ENCODE measurements at regions not wholly inside any gene's neighbourhood (a gene's known extent, or its start where the extent isn't known, plus 50 kb on each side); places are given as distances from the start of the nearest gene placed in this dataset.
A peak's percentile ranks its signal among the peaks of the same experiment; 100 is the strongest.

DNA sequence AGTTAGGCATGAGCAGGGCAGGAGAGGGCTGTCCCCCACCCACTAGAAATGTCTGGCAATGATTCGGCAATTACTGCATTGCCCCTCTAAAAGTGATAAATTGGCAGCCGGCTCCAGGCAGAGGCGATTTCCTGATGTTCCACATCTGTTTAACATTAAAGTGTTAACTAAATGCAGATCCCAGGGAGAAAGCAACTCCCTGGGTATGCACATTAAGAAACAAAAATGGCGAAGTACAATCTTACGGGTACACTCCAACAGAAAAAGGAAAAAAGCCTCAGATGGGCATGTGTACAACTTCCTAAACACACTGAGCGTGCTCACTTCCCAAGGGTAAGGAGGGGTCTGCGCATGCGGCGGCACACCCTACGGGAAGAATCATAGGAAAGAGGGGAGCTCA is 314.4 kb downstream of the CASP12 start:
- CTCF ChIA-PET: no interaction called here

DNA sequence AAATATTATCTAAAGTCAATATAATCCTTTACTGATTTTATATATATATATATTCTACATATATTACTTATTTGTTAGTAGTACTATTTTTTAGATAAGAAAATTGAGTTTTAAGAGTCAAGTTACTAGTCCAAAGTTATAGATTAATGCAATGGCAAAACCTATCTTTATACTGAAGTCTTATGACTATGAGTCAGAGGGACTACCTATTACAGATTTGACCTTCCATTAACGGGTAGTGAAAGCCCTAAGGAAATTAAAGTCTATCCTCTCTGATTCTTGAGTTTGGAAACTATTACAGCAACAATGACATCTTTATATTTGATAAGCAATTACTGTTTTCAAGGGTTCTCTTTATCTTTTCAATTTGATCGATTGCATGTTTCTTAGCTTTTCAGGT is 315.8 kb downstream of the CASP12 start:
- POLR2A ChIA-PET: no interaction called here
- Mint-ChIP-seq H3K27me3 (peaks cover 11% of the 10 kb centered on the region), H3K4me1 (no peaks in the 10 kb centered on the region), H3K9me3 (ENCODE audit: low read depth) (no peaks in the 10 kb centered on the region), H3K4me3 (no peak overlapping the region), H3K27ac (no peak overlapping the region), H3K36me3 (ENCODE audit: low read depth) (no peaks in the 10 kb centered on the region)
- intact Hi-C loops (cut with DNase I, micrococcal nuclease): no loop called here
- no peak for DNase-seq
- CTCF ChIA-PET: interaction anchor here (0.5 kb wide), 1 partner anchor 20 kb away, joined by 3 read pairs; no protein-coding TSS in a partner anchor
- no peak for ATAC-seq

More for the DNA sequence above, 314.4 kb downstream of the CASP12 start:
- DNase-seq: no peak
- intact Hi-C loops (cut with DNase I, micrococcal nuclease): no loop called here
- Mint-ChIP-seq H3K36me3 (ENCODE audit: low read depth) (no peaks in the 10 kb centered on the region), H3K4me1 (no peaks in the 10 kb centered on the region), H3K9me3 (ENCODE audit: low read depth) (no peaks in the 10 kb centered on the region), H3K4me3 (no peak overlapping the region), H3K27me3 (peaks cover 11% of the 10 kb centered on the region), H3K27ac (no peak overlapping the region)
- POLR2A ChIA-PET: no interaction called here
- no peak for ATAC-seq

DNA sequence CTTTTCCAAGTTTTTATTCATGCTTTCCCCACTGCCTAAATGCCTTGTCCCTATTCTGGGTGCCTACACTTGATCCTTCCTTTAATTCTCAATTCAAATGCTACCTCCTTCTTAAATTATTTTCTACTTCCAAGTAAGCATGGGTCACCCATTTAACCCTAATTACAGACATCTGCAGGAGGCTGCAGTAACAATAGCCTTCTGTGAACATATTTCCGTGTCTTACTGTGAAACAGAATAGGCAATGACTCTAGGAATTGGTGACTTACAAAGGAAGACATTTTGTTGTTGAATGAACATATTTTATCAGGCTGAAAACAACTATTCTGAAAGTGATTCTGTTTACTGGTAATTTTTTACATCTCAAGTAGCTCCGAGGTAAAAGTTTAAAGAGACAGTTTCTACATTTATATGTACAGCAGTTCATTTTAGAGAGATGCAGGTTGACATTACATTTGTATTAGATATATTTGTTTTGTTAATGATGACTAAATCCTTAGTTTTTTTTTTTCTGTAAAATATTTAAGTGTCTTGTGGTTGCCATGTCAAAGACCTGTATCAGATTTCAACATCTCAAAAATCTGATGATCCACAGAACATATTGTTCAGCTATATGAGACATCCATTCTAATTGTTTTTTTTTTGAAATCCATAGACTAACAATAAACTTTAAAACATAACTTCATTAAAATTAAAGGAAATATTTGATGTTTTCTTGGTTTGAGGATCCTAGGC is 316.8 kb downstream of the CASP12 start:
- intact Hi-C loops (cut with DNase I, micrococcal nuclease): no loop called here
- no peaks in the 10 kb centered on the region for H3K36me3 Mint-ChIP-seq (ENCODE audit: low read depth)
- H3K27me3 Mint-ChIP-seq: peaks cover 11% of the 10 kb centered on the region
- ChIA-PET CTCF (no interaction called here), POLR2A (no interaction called here)
- no peak overlapping the region for H3K27ac Mint-ChIP-seq
- no peak overlapping the region for H3K4me3 Mint-ChIP-seq
- no peaks in the 10 kb centered on the region for H3K9me3 Mint-ChIP-seq (ENCODE audit: low read depth)
- DNase-seq (no peak), ATAC-seq (no peak)
- H3K4me1 Mint-ChIP-seq: no peaks in the 10 kb centered on the region

DNA sequence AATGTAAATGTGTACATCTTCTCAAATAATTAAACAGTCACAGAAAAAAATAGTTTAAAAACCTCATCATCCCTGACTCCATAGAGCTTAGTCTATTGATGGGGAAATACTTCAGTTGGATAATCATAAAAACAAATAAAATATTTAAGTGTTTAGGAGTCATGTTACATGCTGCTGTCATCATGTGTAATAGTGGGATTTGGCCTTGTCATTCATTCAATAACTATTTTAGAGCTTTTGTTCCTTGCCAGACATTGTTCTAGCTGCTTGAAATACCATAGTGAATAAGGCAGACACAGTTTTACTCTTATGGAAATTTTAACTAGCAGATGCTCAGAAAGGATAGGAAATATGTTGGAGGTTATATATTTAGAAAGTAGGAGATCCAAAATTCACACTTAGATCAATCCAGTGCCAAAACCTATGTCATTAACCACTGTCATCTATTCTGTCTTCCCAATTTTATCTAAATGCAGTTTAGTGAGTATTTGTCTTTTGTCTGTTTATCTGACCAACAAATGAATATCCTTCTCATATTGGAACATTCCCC is 324.7 kb downstream of the CASP12 start:
- intact Hi-C loops (cut with DNase I, micrococcal nuclease): no loop called here
- Mint-ChIP-seq H3K36me3 (ENCODE audit: low read depth) (no peaks in the 10 kb centered on the region), H3K4me1 (no peaks in the 10 kb centered on the region), H3K27me3 (peaks cover 2% of the 10 kb centered on the region), H3K9me3 (ENCODE audit: low read depth) (no peaks in the 10 kb centered on the region), H3K27ac (no peak overlapping the region), H3K4me3 (no peak overlapping the region)
- CTCF ChIA-PET: interaction anchor here (0.7 kb wide), 1 partner anchor 163 kb away, joined by 3 read pairs; no protein-coding TSS in a partner anchor
- no peak for DNase-seq
- POLR2A ChIA-PET: no interaction called here
- no peak for ATAC-seq

DNA sequence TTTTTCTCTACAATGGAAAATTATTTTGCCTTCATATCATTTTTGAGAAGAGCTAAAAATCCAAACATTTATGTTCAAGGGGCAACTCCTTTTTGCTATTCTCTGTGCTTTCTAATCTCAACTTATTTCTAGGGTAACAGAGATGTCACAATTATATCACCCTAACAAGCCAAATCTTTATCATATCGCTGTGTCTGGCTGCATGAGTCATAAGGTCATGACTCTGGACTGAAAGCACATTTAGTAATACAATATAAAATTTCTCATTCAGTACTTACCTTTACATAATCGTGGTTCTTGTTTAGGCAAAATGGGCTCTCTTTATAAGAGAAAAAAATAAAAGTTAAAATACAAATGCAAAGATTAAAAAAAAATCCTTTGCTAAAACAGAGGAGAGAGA is 326.0 kb downstream of the CASP12 start:
- ChIA-PET CTCF (no interaction called here), POLR2A (no interaction called here)
- intact Hi-C loops (cut with DNase I, micrococcal nuclease): no loop called here
- no peaks in the 10 kb centered on the region for H3K9me3 Mint-ChIP-seq (ENCODE audit: low read depth)
- H3K4me3 Mint-ChIP-seq: no peak overlapping the region
- no peaks in the 10 kb centered on the region for H3K36me3 Mint-ChIP-seq (ENCODE audit: low read depth)
- DNase-seq (no peak), ATAC-seq (no peak)
- no peaks in the 10 kb centered on the region for H3K4me1 Mint-ChIP-seq
- H3K27me3 Mint-ChIP-seq: peaks cover 2% of the 10 kb centered on the region
- H3K27ac Mint-ChIP-seq: no peak overlapping the region

DNA sequence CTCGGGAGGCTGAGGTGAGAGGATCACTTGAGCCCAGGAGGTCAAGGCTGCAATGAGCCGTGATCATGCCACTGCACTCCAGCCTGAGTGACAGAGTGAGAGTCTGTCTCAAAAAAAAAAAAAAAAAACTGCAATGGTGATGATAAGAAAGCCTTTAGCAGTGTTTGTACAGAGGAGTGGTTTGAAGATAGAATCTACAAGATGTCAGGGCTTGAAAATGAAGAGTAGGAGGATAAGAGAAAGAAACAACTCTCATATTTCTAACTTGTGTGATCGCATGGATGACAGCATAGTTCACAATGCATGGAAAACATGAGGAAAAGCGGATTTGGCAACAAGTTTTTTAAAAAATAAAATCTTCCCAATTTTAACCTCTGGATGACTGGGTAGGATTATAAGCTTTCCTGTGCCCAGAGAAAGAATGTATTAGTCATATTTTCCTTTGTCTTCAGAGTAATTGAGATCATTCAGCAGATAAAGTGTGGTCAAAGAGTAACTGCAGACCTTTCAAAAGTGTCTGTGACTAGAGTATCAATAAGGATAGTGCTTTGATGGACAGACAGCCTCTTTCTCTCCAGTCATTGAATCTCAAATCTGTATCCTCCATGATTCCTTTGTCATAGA is 328.1 kb downstream of the CASP12 start:
- no peak overlapping the region for H3K4me3 Mint-ChIP-seq
- H3K36me3 Mint-ChIP-seq (ENCODE audit: low read depth): no peaks in the 10 kb centered on the region
- no peaks in the 10 kb centered on the region for H3K4me1 Mint-ChIP-seq
- DNase-seq: no peak
- no peak for ATAC-seq
- no peaks in the 10 kb centered on the region for H3K9me3 Mint-ChIP-seq (ENCODE audit: low read depth)
- intact Hi-C loops (cut with DNase I, micrococcal nuclease): no loop called here
- no peak overlapping the region for H3K27ac Mint-ChIP-seq
- ChIA-PET CTCF (no interaction called here), POLR2A (no interaction called here)
- peaks cover 2% of the 10 kb centered on the region for H3K27me3 Mint-ChIP-seq

DNA sequence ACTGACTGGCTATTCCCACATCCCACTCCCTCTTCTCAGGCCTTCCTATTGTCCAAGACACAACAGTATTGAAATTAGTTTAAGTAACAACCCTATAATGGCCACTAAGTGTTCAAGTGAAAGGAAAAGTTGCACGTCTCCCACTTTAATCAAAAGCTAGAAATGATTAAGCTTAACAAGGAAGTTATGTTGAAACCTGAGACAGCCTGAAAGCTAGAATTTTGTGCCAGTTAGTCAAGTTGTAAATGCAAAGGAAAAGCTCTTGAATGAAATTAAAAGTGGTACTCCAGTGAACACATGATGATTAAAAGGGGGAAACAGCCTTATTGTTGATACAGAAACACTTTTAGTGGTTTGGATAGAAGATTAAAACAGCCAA is 332.7 kb downstream of the CASP12 start:
- intact Hi-C loops (cut with DNase I, micrococcal nuclease): no loop called here
- no peak overlapping the region for H3K27ac Mint-ChIP-seq
- H3K27me3 Mint-ChIP-seq: no peaks in the 10 kb centered on the region
- ATAC-seq (no peak), DNase-seq (no peak)
- no peaks in the 10 kb centered on the region for H3K36me3 Mint-ChIP-seq (ENCODE audit: low read depth)
- ChIA-PET CTCF (no interaction called here), POLR2A (interaction anchor here (0.6 kb wide), 1 partner anchor 308 kb away, joined by 3 read pairs; no protein-coding TSS in a partner anchor)
- no peaks in the 10 kb centered on the region for H3K4me1 Mint-ChIP-seq
- no peaks in the 10 kb centered on the region for H3K9me3 Mint-ChIP-seq (ENCODE audit: low read depth)
- H3K4me3 Mint-ChIP-seq: no peak overlapping the region

DNA sequence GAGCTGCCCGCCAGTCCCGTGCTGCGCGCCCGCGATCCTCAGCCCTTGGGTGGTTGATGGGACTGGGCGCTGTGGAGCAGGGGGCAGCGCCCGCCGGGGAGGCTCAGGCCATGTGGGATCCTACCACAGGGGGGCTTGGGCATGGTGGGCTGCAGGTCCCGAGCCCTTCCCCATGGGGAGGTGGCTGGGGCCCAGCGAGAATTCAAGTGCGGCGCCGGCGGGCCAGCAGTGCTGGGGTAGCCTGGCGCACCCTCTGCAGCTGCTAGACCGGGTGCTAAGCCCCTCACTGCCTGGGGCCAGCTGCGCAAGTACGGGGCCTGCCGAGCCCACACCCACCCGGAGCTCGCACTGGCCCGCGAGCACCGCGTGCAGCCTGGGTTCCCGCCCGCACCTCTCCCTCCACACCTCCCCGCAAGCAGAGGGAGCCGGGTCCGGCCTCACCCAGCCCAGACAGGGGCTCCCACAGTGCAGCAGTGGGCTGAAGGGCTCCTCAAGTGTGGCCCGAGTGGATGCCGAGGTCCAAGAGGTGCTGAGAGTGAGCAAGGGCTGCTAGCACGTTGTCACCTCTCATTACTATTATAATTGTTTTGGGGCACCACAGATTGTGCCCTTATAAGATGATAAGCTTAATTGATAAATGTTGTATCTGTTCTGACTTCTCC is 333.2 kb downstream of the CASP12 start:
- Mint-ChIP-seq H3K9me3 (ENCODE audit: low read depth) (no peaks in the 10 kb centered on the region), H3K36me3 (ENCODE audit: low read depth) (no peaks in the 10 kb centered on the region), H3K27ac (no peak overlapping the region), H3K4me3 (no peak overlapping the region), H3K27me3 (peaks cover under 1% of the 10 kb centered on the region), H3K4me1 (no peaks in the 10 kb centered on the region)
- ChIA-PET POLR2A (interaction anchor here (0.6 kb wide), 1 partner anchor 307 kb away, joined by 3 read pairs; no protein-coding TSS in a partner anchor), CTCF (no interaction called here)
- intact Hi-C loops (cut with DNase I, micrococcal nuclease): no loop called here
- no peak for ATAC-seq
- no peak for DNase-seq

DNA sequence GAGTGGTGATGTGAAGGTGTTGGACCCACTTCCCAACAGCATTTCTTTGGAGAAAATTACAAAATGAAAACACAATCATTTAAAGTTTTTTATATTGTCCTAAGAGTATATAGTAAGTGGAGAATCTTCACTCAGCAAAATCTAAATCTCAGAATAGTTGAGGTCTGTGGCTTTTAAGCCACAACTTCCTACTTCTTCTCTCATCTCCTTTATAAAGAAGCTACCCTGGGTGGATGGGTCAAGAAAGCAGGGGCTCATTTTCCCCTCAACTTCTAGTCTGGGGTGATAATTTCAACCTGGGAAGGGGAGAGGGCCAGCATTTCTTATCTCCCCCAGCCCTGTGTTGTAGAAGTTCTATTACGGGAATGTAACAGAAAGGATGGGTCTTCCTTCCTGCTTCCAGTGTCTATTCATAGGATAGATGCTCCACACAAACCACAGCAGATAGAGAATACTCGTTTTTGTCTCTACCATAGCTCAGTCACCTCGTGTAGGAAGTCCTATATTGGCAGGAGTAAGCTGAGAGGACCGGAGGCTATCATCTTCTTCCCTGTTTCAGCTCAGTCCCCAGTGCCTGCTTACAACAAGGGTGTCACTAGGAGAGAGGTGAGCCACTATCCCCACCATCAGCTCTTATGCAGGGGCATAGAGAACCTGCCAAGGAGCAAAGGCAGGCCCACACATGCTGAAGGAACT is 341.5 kb downstream of the CASP12 start:
- ChIA-PET CTCF (interaction anchor here (1.1 kb wide), 1 partner anchor 10 kb away, joined by 4 read pairs; no protein-coding TSS in a partner anchor), POLR2A (no interaction called here)
- H3K4me1 Mint-ChIP-seq: peaks cover 4% of the 10 kb centered on the region
- no peaks in the 10 kb centered on the region for H3K36me3 Mint-ChIP-seq (ENCODE audit: low read depth)
- H3K27me3 Mint-ChIP-seq: peaks cover 14% of the 10 kb centered on the region
- no peak overlapping the region for H3K27ac Mint-ChIP-seq
- no peak for DNase-seq
- no peak for ATAC-seq
- no peak overlapping the region for H3K4me3 Mint-ChIP-seq
- intact Hi-C loops (cut with DNase I, micrococcal nuclease): no loop called here
- no peaks in the 10 kb centered on the region for H3K9me3 Mint-ChIP-seq (ENCODE audit: low read depth)

DNA sequence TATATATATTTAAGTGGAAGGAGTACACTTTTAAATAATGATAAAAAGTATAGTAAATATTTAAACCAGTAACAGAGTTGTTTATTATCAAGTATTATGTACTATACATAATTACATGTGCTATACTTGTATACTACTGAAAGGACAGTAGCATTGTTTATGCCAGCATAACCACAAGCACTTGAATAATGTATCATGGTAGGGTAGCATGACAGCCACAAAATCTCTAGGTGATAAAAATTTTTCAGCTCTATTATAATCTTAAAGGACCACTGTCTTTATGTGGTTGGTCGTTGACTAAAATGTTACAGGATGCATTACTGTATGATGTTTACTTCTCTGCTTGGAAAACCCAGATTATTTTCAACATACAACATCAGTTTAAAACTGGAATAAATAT is 349.2 kb downstream of the CASP12 start:
- no peaks in the 10 kb centered on the region for H3K27me3 Mint-ChIP-seq
- H3K4me3 Mint-ChIP-seq: no peak overlapping the region
- H3K9me3 Mint-ChIP-seq (ENCODE audit: low read depth): no peaks in the 10 kb centered on the region
- intact Hi-C loops (cut with DNase I, micrococcal nuclease): no loop called here
- no peak for DNase-seq
- CTCF ChIA-PET: no interaction called here
- H3K4me1 Mint-ChIP-seq: peaks cover 4% of the 10 kb centered on the region
- H3K27ac Mint-ChIP-seq: no peak overlapping the region
- ATAC-seq: no peak
- POLR2A ChIA-PET: no interaction called here
- no peaks in the 10 kb centered on the region for H3K36me3 Mint-ChIP-seq (ENCODE audit: low read depth)

DNA sequence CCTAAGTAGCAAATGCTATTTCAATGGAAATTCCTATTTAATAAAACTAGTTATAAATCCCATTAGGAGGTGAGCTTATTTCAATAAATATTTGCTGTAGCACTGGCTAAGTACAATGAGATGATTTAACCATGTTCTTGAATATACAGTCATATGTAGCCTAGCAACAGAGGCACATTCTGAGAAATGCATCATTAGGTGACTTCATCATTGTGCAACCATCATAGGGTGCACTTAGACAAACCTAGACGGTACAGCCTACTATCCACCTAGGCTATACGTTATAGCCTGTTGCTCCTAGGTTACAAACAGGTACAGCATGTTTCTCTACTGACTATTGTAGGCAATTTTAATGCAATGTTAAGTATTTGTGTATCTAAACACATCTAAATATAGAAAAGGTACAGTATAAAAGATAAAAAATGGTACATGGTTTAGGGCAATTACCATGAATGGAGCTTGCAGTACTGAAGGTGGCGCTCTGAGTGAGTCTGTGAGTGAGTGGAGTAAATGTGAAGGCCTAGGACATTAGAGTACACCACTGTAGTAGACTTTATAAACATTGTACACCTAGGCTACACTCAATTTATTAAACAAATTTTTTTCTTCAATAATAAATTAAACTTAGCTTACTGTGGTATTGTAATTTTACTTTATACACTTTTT is 350.1 kb downstream of the CASP12 start:
- intact Hi-C loops (cut with DNase I, micrococcal nuclease): no loop called here
- Mint-ChIP-seq H3K27me3 (no peaks in the 10 kb centered on the region), H3K27ac (no peak overlapping the region), H3K4me1 (peaks cover 4% of the 10 kb centered on the region), H3K36me3 (ENCODE audit: low read depth) (no peaks in the 10 kb centered on the region), H3K4me3 (no peak overlapping the region), H3K9me3 (ENCODE audit: low read depth) (no peaks in the 10 kb centered on the region)
- DNase-seq (peak; percentile 12), ATAC-seq (peak; percentile 63)
- CTCF ChIA-PET: interaction anchor here (0.6 kb wide), 1 partner anchor 37 kb away, joined by 4 read pairs; no protein-coding TSS in a partner anchor
- POLR2A ChIA-PET: no interaction called here

All from activated CD4-positive, alpha-beta T cell treated with anti-CD3 and anti-CD28 coated beads for 36 hours (primary cell).